ENCODE measurements at regions not wholly inside any gene's neighbourhood (a gene's known extent, or its start where the extent isn't known, plus 50 kb on each side); places are given as distances from the start of the nearest gene placed in this dataset.

GRCh38 chr16:66260522-66261254 lies 105.8 kb upstream of the CDH5 start:
- Histone ChIP-seq H3K4me2 (ENCODE audit: low read length) (no peak overlapping the region), H2AFZ (ENCODE audit: low read depth, low read length, poor library complexity, severe bottlenecking) (no peak overlapping the region), H3K79me2 (ENCODE audit: insufficient read depth, low read length) (no peaks in the 10 kb centered on the region), H3K9ac (ENCODE audit: low read length) (no peak overlapping the region), H4K20me1 (ENCODE audit: insufficient read depth) (no peaks in the 10 kb centered on the region), H3K27me3 (ENCODE audit: insufficient read depth, low read length) (no peaks in the 10 kb centered on the region), H3K4me1 (ENCODE audit: control insufficient read depth in 1 of 2, insufficient read depth in 2 of 2, low read length in 2 of 2) (no peaks in the 10 kb centered on the region), H3K9me2 (ENCODE audit: insufficient read depth) (no peaks in the 10 kb centered on the region), H3K36me3 (ENCODE audit: control insufficient read depth in 1 of 2, insufficient read depth in 2 of 2, low read length in 2 of 2) (no peaks in the 10 kb centered on the region), H3K27ac (ENCODE audit: low read depth, low read length) (no peak overlapping the region), H3K4me3 (replicated peaks in 1 of 2; ENCODE audit: low read depth in 1 of 2, low read length in 2 of 2) (no peak overlapping the region), H3K9me3 (ENCODE audit: control insufficient read depth in 1 of 2, insufficient read depth in 1 of 2, low read depth in 1 of 2, low read length in 2 of 2) (no peaks in the 10 kb centered on the region)
- ChIA-PET RAD21 (ENCODE audit: low non-redundant PET in 1 of 2, low total read pairs in 2 of 2, uncharacterized antibody in 2 of 2, unreplicated experiment in 2 of 2) (no interaction called here), POLR2A (no interaction called here), CTCF (no interaction called here)
- ATAC-seq: no peak
- TF ChIP-seq CEBPB (IDR thresholded peaks at IDR 0.05; ENCODE audit: low read depth) (no peak), TCF7L2 (IDR thresholded peaks at IDR 0.05; ENCODE audit: borderline replicate concordance, extremely low read depth, insufficient read depth, insufficient read length) (no peak), POLR2AphosphoS5 (IDR thresholded peaks at IDR 0.05; ENCODE audit: low read depth, low read length) (no peak), RAD21 (IDR thresholded peaks at IDR 0.05; ENCODE audit: low read depth) (no peak), CTCF (IDR thresholded peaks at IDR 0.05 in 2 of 3, conservative IDR thresholded peaks at IDR 0.05 in 1 of 3; ENCODE audit: borderline replicate concordance in 1 of 3, insufficient read depth in 1 of 3, low read depth in 2 of 3, low read length in 2 of 3) (no peak), SRF (IDR thresholded peaks at IDR 0.05; ENCODE audit: low read depth) (no peak)
- TF ChIP-seq, protein P1, sequence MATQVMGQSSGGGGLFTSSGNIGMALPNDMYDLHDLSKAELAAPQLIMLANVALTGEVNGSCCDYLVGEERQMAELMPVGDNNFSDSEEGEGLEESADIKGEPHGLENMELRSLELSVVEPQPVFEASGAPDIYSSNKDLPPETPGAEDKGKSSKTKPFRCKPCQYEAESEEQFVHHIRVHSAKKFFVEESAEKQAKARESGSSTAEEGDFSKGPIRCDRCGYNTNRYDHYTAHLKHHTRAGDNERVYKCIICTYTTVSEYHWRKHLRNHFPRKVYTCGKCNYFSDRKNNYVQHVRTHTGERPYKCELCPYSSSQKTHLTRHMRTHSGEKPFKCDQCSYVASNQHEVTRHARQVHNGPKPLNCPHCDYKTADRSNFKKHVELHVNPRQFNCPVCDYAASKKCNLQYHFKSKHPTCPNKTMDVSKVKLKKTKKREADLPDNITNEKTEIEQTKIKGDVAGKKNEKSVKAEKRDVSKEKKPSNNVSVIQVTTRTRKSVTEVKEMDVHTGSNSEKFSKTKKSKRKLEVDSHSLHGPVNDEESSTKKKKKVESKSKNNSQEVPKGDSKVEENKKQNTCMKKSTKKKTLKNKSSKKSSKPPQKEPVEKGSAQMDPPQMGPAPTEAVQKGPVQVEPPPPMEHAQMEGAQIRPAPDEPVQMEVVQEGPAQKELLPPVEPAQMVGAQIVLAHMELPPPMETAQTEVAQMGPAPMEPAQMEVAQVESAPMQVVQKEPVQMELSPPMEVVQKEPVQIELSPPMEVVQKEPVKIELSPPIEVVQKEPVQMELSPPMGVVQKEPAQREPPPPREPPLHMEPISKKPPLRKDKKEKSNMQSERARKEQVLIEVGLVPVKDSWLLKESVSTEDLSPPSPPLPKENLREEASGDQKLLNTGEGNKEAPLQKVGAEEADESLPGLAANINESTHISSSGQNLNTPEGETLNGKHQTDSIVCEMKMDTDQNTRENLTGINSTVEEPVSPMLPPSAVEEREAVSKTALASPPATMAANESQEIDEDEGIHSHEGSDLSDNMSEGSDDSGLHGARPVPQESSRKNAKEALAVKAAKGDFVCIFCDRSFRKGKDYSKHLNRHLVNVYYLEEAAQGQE (IDR thresholded peaks at IDR 0.05; ENCODE audit: low read depth): no peak
- BruUV-seq (replicated peaks): no TSS peak
- intact Hi-C loops (cut with micrococcal nuclease): no loop called here
- DNase-seq (ENCODE audit: low read depth, low spot score): no peak
